Sigmoid colon (tissue), 3 donors: ENCODE measurements at regions not wholly inside any gene's neighbourhood (a gene's known extent, or its start where the extent isn't known, plus 50 kb on each side); places are given as distances from the start of the nearest gene placed in this dataset.

ENCODE experiments used
- CTCF ChIP-seq, 4 experiments: fragments of 450-650 bp in 3 of 4; fragments of 200-600 bp in 1 of 4; IDR thresholded peaks; one replicate each; pipeline ENCODE4 v1.5.1; 2016 to 2019; ENCODE audit warnings: antibody characterized with exemption in 4 of 4, mild to moderate bottlenecking in 3 of 4, moderate library complexity in 2 of 4
- POLR2A ChIP-seq, 2 donors: fragments of 450-650 bp; IDR thresholded peaks; one replicate each; pipeline ENCODE4 v1.6.1; 2016; ENCODE audit warnings: antibody characterized with exemption in 2 of 2, mild to moderate bottlenecking in 2 of 2, moderate library complexity in 2 of 2

DNA sequence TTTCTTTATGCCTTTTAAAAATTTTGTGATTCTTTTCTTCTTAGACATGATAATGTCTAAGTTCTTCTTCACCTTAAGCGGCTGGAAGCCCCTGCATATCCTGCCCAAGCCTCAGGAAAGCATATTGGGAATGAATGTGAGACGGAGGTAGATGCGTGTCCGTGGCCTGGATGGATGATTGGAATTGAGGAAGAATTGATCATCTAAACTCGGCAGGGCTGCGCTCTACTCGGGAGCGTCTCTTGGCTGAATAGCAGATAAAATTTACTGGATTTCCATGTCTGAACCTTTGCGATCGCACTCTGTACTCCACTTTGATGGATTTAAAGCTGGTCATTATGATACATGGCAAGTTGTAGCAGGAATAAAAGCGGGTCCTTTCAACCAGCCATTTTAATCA lies 406.7 kb upstream of the ONECUT1 start:
- TF ChIP-seq CTCF (IDR thresholded peaks at IDR 0.05) (no peak), POLR2A (IDR thresholded peaks at IDR 0.05) (no peak)
